CD4-positive, alpha-beta T cell treated with Interferon gamma for 1 hour (primary cell): ENCODE measurements at regions not wholly inside any gene's neighbourhood (a gene's known extent, or its start where the extent isn't known, plus 50 kb on each side); places are given as distances from the start of the nearest gene placed in this dataset.

ENCODE experiments used
- DNase-seq: peaks from one replicate; pipeline ENCODE4 v3.0.0-alpha.2; 2020

DNA sequence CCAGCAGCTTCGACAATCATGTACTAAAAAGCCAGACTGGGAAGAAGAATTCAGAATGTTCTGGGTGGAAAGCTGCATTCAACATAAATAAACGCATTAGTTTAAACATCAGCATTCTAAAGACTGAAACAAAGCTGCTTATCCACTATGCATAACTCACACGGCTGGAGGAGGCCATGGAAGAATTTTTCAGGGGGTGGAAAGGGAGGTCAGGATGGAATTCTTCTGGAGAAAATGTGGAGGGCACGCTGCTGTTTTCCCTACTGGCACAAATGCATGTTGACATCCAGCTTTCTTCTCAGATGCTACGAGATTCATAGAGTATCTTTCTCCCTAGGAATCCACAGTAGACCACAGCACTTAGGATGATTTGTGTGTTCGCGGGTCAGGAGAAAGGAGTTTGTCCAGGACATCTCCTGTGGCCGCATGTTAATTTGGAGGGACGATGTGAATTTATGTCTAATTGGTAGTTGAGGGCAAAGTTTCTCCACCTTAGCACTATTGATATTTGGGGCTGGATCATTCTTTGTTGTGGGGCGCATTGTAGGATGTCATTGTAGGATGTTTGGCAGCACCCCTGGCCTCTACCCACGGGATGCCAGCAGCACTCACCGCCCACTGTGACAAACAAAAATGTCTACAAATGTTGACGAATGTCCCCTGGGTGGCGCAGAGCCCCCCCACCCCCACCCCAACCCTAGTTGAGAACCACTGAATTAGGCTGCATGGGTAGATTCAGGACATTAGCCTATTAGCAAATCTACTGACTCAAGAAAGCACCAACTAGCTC, 86.5 kb upstream of the KAZN start:
- no peak for DNase-seq

GRCh38 chr1:14513111-14513510, 85.4 kb upstream of the KAZN start:
- DNase-seq: no peak

- no peak for DNase-seq
Observed at GRCh38 chr1:14514739-14515138, 83.7 kb upstream of the KAZN start.

DNA sequence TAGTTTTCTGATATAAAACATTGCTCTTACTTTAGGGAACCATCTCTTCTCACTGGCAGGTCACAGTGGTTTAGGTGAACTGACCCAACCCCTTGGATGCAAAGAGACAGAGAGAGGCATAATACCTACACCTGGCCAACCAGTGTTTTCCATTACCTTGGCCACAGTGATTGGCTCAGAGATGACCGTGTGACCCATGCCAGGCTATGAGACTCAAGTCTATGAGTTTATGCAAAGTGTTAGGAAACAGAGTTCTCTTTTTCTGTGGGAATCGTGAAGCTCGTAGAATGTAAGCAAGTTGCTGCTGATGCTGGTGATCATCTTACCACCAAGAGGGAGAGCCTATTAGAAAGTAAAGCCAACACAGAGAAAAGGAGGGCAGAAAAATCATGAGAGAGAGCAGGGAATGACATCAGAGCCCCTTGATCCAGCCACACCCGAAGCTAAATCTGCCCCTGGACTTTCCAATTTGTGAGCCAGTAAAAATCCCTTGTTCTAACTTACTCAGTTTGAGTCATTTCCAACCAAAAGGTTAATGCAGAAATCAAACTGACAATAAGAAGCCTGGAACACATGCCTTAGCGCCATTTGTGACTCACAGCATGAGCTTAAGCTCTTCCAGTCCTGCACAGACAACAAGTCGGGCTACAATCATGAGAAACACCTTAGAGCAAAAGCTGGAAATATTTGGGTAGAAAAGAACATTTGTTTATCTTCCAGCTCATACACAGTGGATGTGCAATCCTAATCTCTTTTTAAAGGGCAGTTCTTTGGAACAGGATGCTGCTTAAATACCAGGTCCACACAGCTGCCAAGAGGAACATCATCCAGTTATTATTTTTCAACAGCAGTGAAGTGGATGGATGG, 81.3 kb upstream of the KAZN start:
- DNase-seq: no peak

- no peak for DNase-seq
Observed at GRCh38 chr1:14517841-14518180, 80.7 kb upstream of the KAZN start.

DNA sequence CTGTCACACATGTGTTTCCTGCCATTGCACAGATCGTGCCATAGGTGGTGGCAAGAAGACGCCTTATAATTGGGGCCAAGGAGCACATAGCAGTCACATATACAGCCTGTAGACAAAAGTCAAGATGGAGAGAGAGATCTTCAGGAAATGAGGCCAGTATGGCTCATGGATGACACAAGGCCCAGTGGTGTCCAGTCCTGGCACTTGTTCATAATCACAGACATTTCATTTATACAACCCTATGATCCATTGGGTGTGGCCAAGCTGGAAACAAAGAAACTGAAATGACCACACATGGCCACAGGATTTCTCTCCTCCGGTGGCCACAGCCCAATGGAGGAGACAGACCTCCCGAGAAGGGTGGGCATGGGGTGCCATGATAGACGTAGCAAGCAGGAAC, 78.5 kb upstream of the KAZN start:
- DNase-seq: no peak

DNA sequence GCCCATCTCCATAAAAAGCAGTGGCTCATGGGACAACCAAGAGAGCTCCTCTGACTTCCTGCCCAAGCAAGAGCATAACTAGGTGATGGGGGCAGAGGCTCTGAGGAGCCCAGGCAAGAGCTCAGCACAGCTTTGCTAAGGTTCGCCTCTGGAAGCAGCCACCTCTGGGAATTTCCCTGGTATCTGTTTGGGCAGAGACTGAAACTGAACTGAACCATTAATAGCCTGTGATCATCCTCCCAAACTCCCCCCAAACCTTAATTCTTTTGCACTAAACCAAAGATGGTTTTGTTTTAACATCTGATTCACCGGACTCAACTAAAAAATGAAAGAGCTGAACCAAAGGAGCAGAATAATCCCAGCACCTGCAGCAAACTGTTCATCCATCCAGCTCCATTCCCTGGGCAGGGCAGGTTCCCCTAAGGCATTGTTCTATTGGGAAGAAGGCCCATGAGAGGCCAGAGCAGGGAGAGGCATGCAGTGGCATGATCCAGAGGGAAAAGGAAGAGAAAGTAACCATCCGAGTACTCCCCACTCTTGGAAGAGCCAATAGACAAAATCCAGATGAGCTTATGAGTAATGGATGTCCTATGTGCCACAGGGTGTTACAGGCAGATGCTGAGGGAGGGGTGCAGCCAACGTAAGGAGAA, 77.8 kb upstream of the KAZN start:
- no peak for DNase-seq

DNA sequence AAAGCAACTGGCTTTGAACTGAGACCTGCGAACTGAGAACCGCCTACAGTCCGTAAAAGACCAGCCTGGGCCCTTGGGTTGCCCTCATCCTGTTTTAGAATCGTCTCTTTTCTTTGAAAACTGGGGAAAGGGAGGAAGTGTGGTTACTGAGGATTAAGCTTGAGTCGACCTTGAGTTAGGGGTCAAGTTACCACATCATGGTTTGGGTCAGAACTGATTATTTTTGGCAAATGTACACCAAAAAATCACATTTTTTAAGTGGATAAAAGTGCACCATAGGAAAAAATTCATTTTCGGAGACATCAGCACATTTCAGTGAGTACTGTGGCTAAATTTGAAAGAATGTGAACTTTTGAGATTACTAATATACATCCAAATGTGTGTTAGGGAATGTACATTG, 76.9 kb upstream of the KAZN start:
- DNase-seq: no peak

- DNase-seq: no peak
Observed at GRCh38 chr1:14522077-14522925, 76.2 kb upstream of the KAZN start.

- no peak for DNase-seq
Observed at GRCh38 chr1:14522926-14523241, 75.6 kb upstream of the KAZN start.

- no peak for DNase-seq
Observed at GRCh38 chr1:14524826-14525636, 73.5 kb upstream of the KAZN start.

DNA sequence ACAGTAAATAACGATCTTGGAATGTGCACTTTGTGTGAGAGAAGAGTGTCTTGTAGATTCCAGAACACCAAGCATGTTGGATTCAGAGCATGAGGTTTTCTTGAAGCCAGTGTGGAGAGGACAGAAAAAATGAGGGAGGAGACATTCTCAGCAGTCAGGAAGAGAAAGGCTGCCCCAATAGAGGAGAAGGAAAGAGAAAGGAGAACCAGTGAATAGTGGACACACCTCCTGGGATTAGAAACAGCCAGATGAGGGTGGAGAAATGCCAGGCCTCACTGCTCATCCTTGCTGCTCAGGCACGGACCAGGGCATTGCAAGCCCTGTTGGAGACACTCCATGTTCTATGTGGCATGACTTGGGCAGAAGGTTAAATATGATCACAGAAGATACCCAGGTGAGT, 69.0 kb upstream of the KAZN start:
- DNase-seq: no peak

GRCh38 chr1:14531519-14531918, 67.0 kb upstream of the KAZN start:
- no peak for DNase-seq

- no peak for DNase-seq
Observed at GRCh38 chr1:14535619-14536355, 62.7 kb upstream of the KAZN start.

- no peak for DNase-seq
Observed at GRCh38 chr1:14538335-14538734, 60.1 kb upstream of the KAZN start.

DNA sequence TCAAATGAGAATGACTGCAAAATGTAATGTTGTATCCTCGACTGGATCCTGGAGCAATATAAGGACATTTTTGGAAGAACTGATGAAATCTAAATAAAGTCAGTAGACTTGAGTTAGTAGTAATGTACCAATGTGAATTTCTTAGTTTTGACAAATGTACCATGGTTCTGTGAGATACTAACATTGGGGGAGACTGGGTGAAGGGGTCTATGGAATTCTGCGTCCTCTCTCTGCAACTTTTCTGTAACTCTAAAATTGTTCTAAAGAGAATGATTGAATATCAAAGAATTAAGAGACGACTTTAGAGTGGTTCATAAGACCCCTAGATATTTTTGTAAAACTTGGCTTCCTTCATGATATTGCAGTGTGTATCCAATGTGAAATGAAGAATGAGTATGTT, 59.2 kb upstream of the KAZN start:
- no peak for DNase-seq

- DNase-seq: no peak
Observed at GRCh38 chr1:14539953-14540563, 58.4 kb upstream of the KAZN start.

DNA sequence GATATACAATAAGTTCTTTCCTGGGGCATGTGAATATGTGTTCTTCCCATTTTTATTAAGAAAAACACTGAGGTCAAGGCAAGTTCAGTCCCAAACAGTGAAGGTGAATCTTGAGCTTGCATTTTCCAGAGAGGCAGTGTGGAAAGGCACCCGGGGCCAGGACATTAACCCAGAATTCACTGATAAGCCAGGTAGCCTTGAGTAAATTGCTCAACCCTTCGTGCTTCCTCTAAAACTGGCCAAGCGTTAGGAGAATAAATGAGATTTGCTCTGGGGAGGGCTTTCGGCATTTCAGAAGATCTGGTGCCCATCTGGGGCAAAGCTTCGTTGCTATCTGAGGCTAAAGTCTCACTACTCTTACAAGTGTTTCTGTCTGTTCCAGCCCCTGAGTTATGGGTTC, 57.1 kb upstream of the KAZN start:
- no peak for DNase-seq

GRCh38 chr1:14543191-14543840, 55.2 kb upstream of the KAZN start:
- no peak for DNase-seq

- DNase-seq: no peak
Observed at GRCh38 chr1:14544319-14544718, 54.2 kb upstream of the KAZN start.
